Neural crest cell (in vitro differentiated cells): ENCODE measurements at regions not wholly inside any gene's neighbourhood (a gene's known extent, or its start where the extent isn't known, plus 50 kb on each side); places are given as distances from the start of the nearest gene placed in this dataset.

ENCODE experiments used
- DNase-seq: peaks from one replicate; pipeline ENCODE4 v3.0.0; 2021; ENCODE audit warnings: low read depth, mixed read lengths, low spot score
- H3K27ac Mint-ChIP-seq: one replicate; pipeline ENCODE4 v1.8.0; 2021; ENCODE audit warnings: mild to moderate bottlenecking, mixed read lengths; ENCODE audit not compliant: unreplicated experiment
- H3K27me3 Mint-ChIP-seq: 2 replicates; pipeline ENCODE4 v1.8.0; 2021; ENCODE audit warnings: low read depth, mild to moderate bottlenecking, mixed read lengths
- H3K36me3 Mint-ChIP-seq: 2 replicates; pipeline ENCODE4 v1.8.0; 2021; ENCODE audit warnings: low read depth, mild to moderate bottlenecking, mixed read lengths
- H3K4me1 Mint-ChIP-seq: 2 replicates; pipeline ENCODE4 v1.8.0; 2021; ENCODE audit warnings: mixed read lengths
- H3K4me3 Mint-ChIP-seq: one replicate; pipeline ENCODE4 v1.8.0; 2021; ENCODE audit warnings: mild to moderate bottlenecking, mixed read lengths
- H3K9me3 Mint-ChIP-seq: 2 replicates; pipeline ENCODE4 v1.8.0; 2021; ENCODE audit warnings: mixed read lengths
- CTCF ChIP-seq: fragments of 200-600 bp; sonication (generic); conservative IDR thresholded peaks from 2 replicates; pipeline ENCODE4 v1.5.0; 2021; ENCODE audit warnings: antibody characterized with exemption, mild to moderate bottlenecking

GRCh38 chr14:101227611-101228594 is 324.4 kb upstream of the RTL1 start:
- DNase-seq = no peak
- H3K9me3 Mint-ChIP-seq = no peaks in the 10 kb centered on the region
- peaks cover 44% of the 10 kb centered on the region for H3K4me1 Mint-ChIP-seq
- TF ChIP-seq CTCF = no peak
- no peak overlapping the region for H3K27ac Mint-ChIP-seq
- H3K36me3 Mint-ChIP-seq = peaks cover 2% of the 10 kb centered on the region
- H3K27me3 Mint-ChIP-seq = no peaks in the 10 kb centered on the region
- H3K4me3 Mint-ChIP-seq = no peak overlapping the region

- H3K4me1 Mint-ChIP-seq = peaks cover 43% of the 10 kb centered on the region
- H3K4me3 Mint-ChIP-seq = no peak overlapping the region
- H3K9me3 Mint-ChIP-seq = no peaks in the 10 kb centered on the region
- no peak for TF ChIP-seq CTCF
- no peaks in the 10 kb centered on the region for H3K27me3 Mint-ChIP-seq
- DNase-seq = no peak
- peaks cover 2% of the 10 kb centered on the region for H3K36me3 Mint-ChIP-seq
- peak overlapping the region; percentile 81 for H3K27ac Mint-ChIP-seq
Measured at GRCh38 chr14:101228949-101229541, 325.5 kb upstream of the RTL1 start.

- Mint-ChIP-seq H3K36me3 (peaks cover 2% of the 10 kb centered on the region), H3K4me1 (peaks cover 44% of the 10 kb centered on the region), H3K4me3 (no peak overlapping the region), H3K27ac (no peak overlapping the region), H3K9me3 (no peaks in the 10 kb centered on the region), H3K27me3 (no peaks in the 10 kb centered on the region)
- DNase-seq = no peak
- TF ChIP-seq CTCF = no peak
Measured at GRCh38 chr14:101229666-101230065, 326.1 kb upstream of the RTL1 start.

GRCh38 chr14:101230161-101230850 is 326.8 kb upstream of the RTL1 start:
- no peak for TF ChIP-seq CTCF
- H3K27ac Mint-ChIP-seq = peak overlapping the region; percentile 50
- H3K4me3 Mint-ChIP-seq = no peak overlapping the region
- peaks cover 2% of the 10 kb centered on the region for H3K36me3 Mint-ChIP-seq
- no peak for DNase-seq
- no peaks in the 10 kb centered on the region for H3K27me3 Mint-ChIP-seq
- H3K4me1 Mint-ChIP-seq = peaks cover 49% of the 10 kb centered on the region
- no peaks in the 10 kb centered on the region for H3K9me3 Mint-ChIP-seq

GRCh38 chr14:101230851-101231550 is 327.5 kb upstream of the RTL1 start:
- peaks cover 2% of the 10 kb centered on the region for H3K36me3 Mint-ChIP-seq
- H3K4me3 Mint-ChIP-seq = no peak overlapping the region
- no peak for DNase-seq
- no peaks in the 10 kb centered on the region for H3K27me3 Mint-ChIP-seq
- no peaks in the 10 kb centered on the region for H3K9me3 Mint-ChIP-seq
- no peak overlapping the region for H3K27ac Mint-ChIP-seq
- H3K4me1 Mint-ChIP-seq = peaks cover 47% of the 10 kb centered on the region
- no peak for TF ChIP-seq CTCF
